ENCODE measurements at regions not wholly inside any gene's neighbourhood (a gene's known extent, or its start where the extent isn't known, plus 50 kb on each side); places are given as distances from the start of the nearest gene placed in this dataset.

- H3K4me1 ChIP-seq (ENCODE audit: insufficient read depth, low read length), result no peaks in the 10 kb centered on the region
- no peak for DNase-seq (ENCODE audit: low read depth)
These were observed 220.7 kb downstream of the GRXCR1 start for GRCh38 chr4:43113196-43113595.

GRCh38 chr4:43126595-43126994, 234.1 kb downstream of the GRXCR1 start:
- Mint-ChIP-seq H3K9me3 (ENCODE audit: unreplicated experiment) (peaks cover 2% of the 10 kb centered on the region), H3K27me3 (ENCODE audit: low read depth, unreplicated experiment) (no peaks in the 10 kb centered on the region), H3K4me1 (ENCODE audit: low read depth, unreplicated experiment) (no peaks in the 10 kb centered on the region), H3K4me3 (ENCODE audit: unreplicated experiment) (no peak overlapping the region), H3K27ac (ENCODE audit: unreplicated experiment) (no peak overlapping the region), H3K36me3 (ENCODE audit: low read depth, unreplicated experiment) (no peaks in the 10 kb centered on the region)
- Histone ChIP-seq H2AFZ (ENCODE audit: low read depth, low read length) (no peak overlapping the region), H3K9ac (ENCODE audit: low read length) (no peak overlapping the region), H3K36me3 (ENCODE audit: insufficient read depth, low read length) (no peaks in the 10 kb centered on the region), H3K9me3 (ENCODE audit: insufficient read depth, low read depth, low read length) (no peaks in the 10 kb centered on the region), H3K4me1 (ENCODE audit: insufficient read depth, low read length) (no peaks in the 10 kb centered on the region), H3K27ac (ENCODE audit: low read depth, low read length) (no peak overlapping the region), H3K79me2 (ENCODE audit: insufficient read depth, low read length) (no peaks in the 10 kb centered on the region), H3K4me2 (ENCODE audit: low read length) (no peak overlapping the region), H4K20me1 (ENCODE audit: insufficient read depth, low read length) (no peaks in the 10 kb centered on the region), H3K4me3 (ENCODE audit: insufficient read depth, low read depth, low read length) (no peak overlapping the region), H3K27me3 (ENCODE audit: insufficient read depth, low read length) (no peaks in the 10 kb centered on the region)
- TF ChIP-seq CTCF (IDR thresholded peaks at IDR 0.05; ENCODE audit: insufficient read depth, low read depth, low read length), result no peak
- no peak for TF ChIP-seq EZH2 (IDR thresholded peaks at IDR 0.05; ENCODE audit: insufficient read depth, low read length)
- FAIRE-seq (no peak), DNase-seq (ENCODE audit: low read depth) (no peak)

More at GRCh38 chr4:43113196-43113595, 220.7 kb downstream of the GRXCR1 start:
- Mint-ChIP-seq H3K27ac (ENCODE audit: unreplicated experiment) (no peak overlapping the region), H3K27me3 (ENCODE audit: low read depth, unreplicated experiment) (no peaks in the 10 kb centered on the region), H3K36me3 (ENCODE audit: low read depth, unreplicated experiment) (no peaks in the 10 kb centered on the region), H3K9me3 (ENCODE audit: unreplicated experiment) (no peaks in the 10 kb centered on the region), H3K4me3 (ENCODE audit: unreplicated experiment) (no peak overlapping the region), H3K4me1 (ENCODE audit: low read depth, unreplicated experiment) (no peaks in the 10 kb centered on the region)
- Histone ChIP-seq H3K9me3 (ENCODE audit: insufficient read depth, low read depth, low read length) (no peaks in the 10 kb centered on the region), H2AFZ (ENCODE audit: low read depth, low read length) (no peak overlapping the region), H4K20me1 (ENCODE audit: insufficient read depth, low read length) (no peaks in the 10 kb centered on the region), H3K9ac (ENCODE audit: low read length) (no peak overlapping the region), H3K36me3 (ENCODE audit: insufficient read depth, low read length) (no peaks in the 10 kb centered on the region), H3K4me2 (ENCODE audit: low read length) (no peak overlapping the region), H3K27me3 (ENCODE audit: insufficient read depth, low read length) (no peaks in the 10 kb centered on the region), H3K79me2 (ENCODE audit: insufficient read depth, low read length) (no peaks in the 10 kb centered on the region), H3K4me3 (ENCODE audit: insufficient read depth, low read depth, low read length) (no peak overlapping the region), H3K27ac (ENCODE audit: low read depth, low read length) (no peak overlapping the region)
- TF ChIP-seq EZH2 (IDR thresholded peaks at IDR 0.05; ENCODE audit: insufficient read depth, low read length) (no peak), CTCF (IDR thresholded peaks at IDR 0.05; ENCODE audit: insufficient read depth, low read depth, low read length) (no peak)
- no peak for FAIRE-seq

GRCh38 chr4:43130228-43131021, 237.9 kb downstream of the GRXCR1 start:
- no peak overlapping the region for H3K4me3 Mint-ChIP-seq (ENCODE audit: unreplicated experiment)
- Histone ChIP-seq H3K27ac (ENCODE audit: low read depth, low read length) (no peak overlapping the region), H3K79me2 (ENCODE audit: insufficient read depth, low read length) (no peaks in the 10 kb centered on the region), H3K4me3 (ENCODE audit: insufficient read depth, low read depth, low read length) (no peak overlapping the region), H3K4me2 (ENCODE audit: low read length) (no peak overlapping the region), H4K20me1 (ENCODE audit: insufficient read depth, low read length) (no peaks in the 10 kb centered on the region), H3K9ac (ENCODE audit: low read length) (no peak overlapping the region), H2AFZ (ENCODE audit: low read depth, low read length) (no peak overlapping the region), H3K36me3 (ENCODE audit: insufficient read depth, low read length) (no peaks in the 10 kb centered on the region), H3K9me3 (ENCODE audit: insufficient read depth, low read depth, low read length) (no peaks in the 10 kb centered on the region), H3K27me3 (ENCODE audit: insufficient read depth, low read length) (no peaks in the 10 kb centered on the region), H3K4me1 (ENCODE audit: insufficient read depth, low read length) (no peaks in the 10 kb centered on the region)
- TF ChIP-seq EZH2 (IDR thresholded peaks at IDR 0.05; ENCODE audit: insufficient read depth, low read length), result no peak
- TF ChIP-seq CTCF (IDR thresholded peaks at IDR 0.05; ENCODE audit: insufficient read depth, low read depth, low read length), result no peak
- H3K9me3 Mint-ChIP-seq (ENCODE audit: unreplicated experiment), result no peaks in the 10 kb centered on the region
- DNase-seq (ENCODE audit: low read depth) (no peak), FAIRE-seq (no peak)
- no peak overlapping the region for H3K27ac Mint-ChIP-seq (ENCODE audit: unreplicated experiment)
- H3K36me3 Mint-ChIP-seq (ENCODE audit: low read depth, unreplicated experiment), result no peaks in the 10 kb centered on the region
- no peaks in the 10 kb centered on the region for H3K4me1 Mint-ChIP-seq (ENCODE audit: low read depth, unreplicated experiment)
- no peaks in the 10 kb centered on the region for H3K27me3 Mint-ChIP-seq (ENCODE audit: low read depth, unreplicated experiment)
